Endothelial cell (in vitro differentiated cells): ENCODE measurements at regions not wholly inside any gene's neighbourhood (a gene's known extent, or its start where the extent isn't known, plus 50 kb on each side); places are given as distances from the start of the nearest gene placed in this dataset.

Source experiments
- DNase-seq: peaks from one replicate; pipeline ENCODE4 v3.0.0; 2021; ENCODE audit warnings: low spot score
- H3K27ac Mint-ChIP-seq: one replicate; pipeline ENCODE4 v1.8.0; 2021; ENCODE audit warnings: mixed read lengths, inconsistent platforms; ENCODE audit not compliant: unreplicated experiment
- H3K27me3 Mint-ChIP-seq: one replicate; pipeline ENCODE4 v1.8.0; 2021; ENCODE audit warnings: mild to moderate bottlenecking, moderate library complexity, mixed read lengths, inconsistent platforms; ENCODE audit not compliant: unreplicated experiment
- H3K36me3 Mint-ChIP-seq: one replicate; pipeline ENCODE4 v1.8.0; 2021; ENCODE audit warnings: mild to moderate bottlenecking, low read depth, mixed read lengths, inconsistent platforms; ENCODE audit not compliant: unreplicated experiment
- H3K4me1 Mint-ChIP-seq: one replicate; pipeline ENCODE4 v1.8.0; 2021; ENCODE audit warnings: mild to moderate bottlenecking, mixed read lengths, inconsistent platforms; ENCODE audit not compliant: unreplicated experiment
- H3K4me3 Mint-ChIP-seq: one replicate; pipeline ENCODE4 v1.8.0; 2021; ENCODE audit warnings: mild to moderate bottlenecking, mixed read lengths, inconsistent platforms; ENCODE audit not compliant: unreplicated experiment
- H3K9me3 Mint-ChIP-seq: one replicate; pipeline ENCODE4 v1.8.0; 2021; ENCODE audit warnings: mixed read lengths, inconsistent platforms; ENCODE audit not compliant: unreplicated experiment
- CTCF ChIP-seq: fragments of 200-600 bp; sonication (generic); IDR thresholded peaks from one replicate; pipeline ENCODE4 v1.5.0; 2021; ENCODE audit warnings: antibody characterized with exemption; ENCODE audit not compliant: unreplicated experiment

- DNase-seq, result no peak
- Mint-ChIP-seq H3K27me3 (peaks cover 2% of the 10 kb centered on the region), H3K36me3 (peaks cover 19% of the 10 kb centered on the region), H3K9me3 (no peaks in the 10 kb centered on the region), H3K4me3 (no peak overlapping the region), H3K27ac (peak overlapping the region; percentile 30), H3K4me1 (peaks cover 2% of the 10 kb centered on the region)
- TF ChIP-seq CTCF, result no peak
Observed at GRCh38 chr6:21680611-21681010, 87.1 kb downstream of the SOX4 start.

- Mint-ChIP-seq H3K9me3 (no peaks in the 10 kb centered on the region), H3K27ac (peak overlapping the region; percentile 17), H3K36me3 (peaks cover 37% of the 10 kb centered on the region), H3K4me3 (no peak overlapping the region), H3K4me1 (peaks cover 24% of the 10 kb centered on the region), H3K27me3 (no peaks in the 10 kb centered on the region)
- TF ChIP-seq CTCF, result no peak
- DNase-seq, result no peak
Observed at GRCh38 chr6:21690489-21690888, 96.9 kb downstream of the SOX4 start.

- peak overlapping the region; percentile 50 for H3K27ac Mint-ChIP-seq
- H3K36me3 Mint-ChIP-seq, result peaks cover 24% of the 10 kb centered on the region
- no peak overlapping the region for H3K4me3 Mint-ChIP-seq
- peaks cover 20% of the 10 kb centered on the region for H3K4me1 Mint-ChIP-seq
- H3K27me3 Mint-ChIP-seq, result no peaks in the 10 kb centered on the region
- no peak for TF ChIP-seq CTCF
- no peak for DNase-seq
- H3K9me3 Mint-ChIP-seq, result no peaks in the 10 kb centered on the region
Observed at GRCh38 chr6:21691685-21692346, 98.3 kb downstream of the SOX4 start.

GRCh38 chr6:21692721-21693120, 99.2 kb downstream of the SOX4 start:
- H3K9me3 Mint-ChIP-seq, result no peaks in the 10 kb centered on the region
- peaks cover 20% of the 10 kb centered on the region for H3K4me1 Mint-ChIP-seq
- H3K27ac Mint-ChIP-seq, result peak overlapping the region; percentile 1
- TF ChIP-seq CTCF, result no peak
- DNase-seq, result no peak
- no peak overlapping the region for H3K4me3 Mint-ChIP-seq
- no peaks in the 10 kb centered on the region for H3K27me3 Mint-ChIP-seq
- H3K36me3 Mint-ChIP-seq, result peaks cover 15% of the 10 kb centered on the region

GRCh38 chr6:21694168-21694567, 100.6 kb downstream of the SOX4 start:
- no peaks in the 10 kb centered on the region for H3K9me3 Mint-ChIP-seq
- no peak for TF ChIP-seq CTCF
- no peaks in the 10 kb centered on the region for H3K27me3 Mint-ChIP-seq
- H3K4me3 Mint-ChIP-seq, result no peak overlapping the region
- no peak overlapping the region for H3K27ac Mint-ChIP-seq
- peaks cover 10% of the 10 kb centered on the region for H3K36me3 Mint-ChIP-seq
- DNase-seq, result no peak
- peaks cover 20% of the 10 kb centered on the region for H3K4me1 Mint-ChIP-seq
